Effector memory CD8-positive, alpha-beta T cell (primary cell): ENCODE measurements at regions not wholly inside any gene's neighbourhood (a gene's known extent, or its start where the extent isn't known, plus 50 kb on each side); places are given as distances from the start of the nearest gene placed in this dataset.
A peak's percentile ranks its signal among the peaks of the same experiment; 100 is the strongest.

Experiments
- ATAC-seq: fragments of 150-1000 bp; cut with Tn5 transposase; replicated peaks from 2 replicates; pipeline ENCODE4 v1.10.0; 2021; ENCODE audit warnings: mild to moderate bottlenecking, moderate library complexity
- DNase-seq, 3 experiments: peaks; one replicate each; pipeline ENCODE4 v3.0.0; 2021
- H3K27ac Mint-ChIP-seq, 2 donors: one replicate each; pipeline ENCODE4 v1.8.0; 2022; ENCODE audit warnings: mild to moderate bottlenecking in 2 of 2, mixed read lengths in 2 of 2, moderate library complexity in 2 of 2
- H3K27me3 Mint-ChIP-seq, 2 donors: one replicate each; pipeline ENCODE4 v1.8.0; 2022; ENCODE audit warnings: mixed read lengths in 2 of 2
- H3K36me3 Mint-ChIP-seq: one replicate; pipeline ENCODE4 v1.8.0; 2022; ENCODE audit warnings: mild to moderate bottlenecking, moderate library complexity, mixed read lengths; ENCODE audit not compliant: insufficient read depth
- H3K4me1 Mint-ChIP-seq, 2 donors: one replicate each; pipeline ENCODE4 v1.8.0; 2022; ENCODE audit warnings: low read depth in 2 of 2, mixed read lengths in 2 of 2
- H3K4me3 Mint-ChIP-seq, 2 donors: one replicate each; pipeline ENCODE4 v1.8.0; 2022; ENCODE audit warnings: mild to moderate bottlenecking in 2 of 2, mixed read lengths in 2 of 2, moderate library complexity in 2 of 2
- H3K9me3 Mint-ChIP-seq, 2 donors: one replicate each; pipeline ENCODE4 v1.8.0; 2022; ENCODE audit warnings: mixed read lengths in 2 of 2

- peaks cover 16 to 17% of the 10 kb centered on the region in 2 donors for H3K4me1 Mint-ChIP-seq
- H3K27ac Mint-ChIP-seq = no peak overlapping the region
- ATAC-seq (no peak), DNase-seq (no peak)
- no peak overlapping the region for H3K4me3 Mint-ChIP-seq
- no peaks in the 10 kb centered on the region for H3K9me3 Mint-ChIP-seq
- no peaks in the 10 kb centered on the region for H3K27me3 Mint-ChIP-seq
- H3K36me3 Mint-ChIP-seq = no peaks in the 10 kb centered on the region
Observed at GRCh38 chr7:135844903-135845302, 96.3 kb upstream of the FAM180A start.

GRCh38 chr7:135843214-135843613 lies 94.6 kb upstream of the FAM180A start:
- no peaks in the 10 kb centered on the region for H3K36me3 Mint-ChIP-seq
- DNase-seq (no peak), ATAC-seq (no peak)
- peaks cover 16 to 17% of the 10 kb centered on the region in 2 donors for H3K4me1 Mint-ChIP-seq
- no peaks in the 10 kb centered on the region for H3K9me3 Mint-ChIP-seq
- H3K4me3 Mint-ChIP-seq = no peak overlapping the region
- no peaks in the 10 kb centered on the region for H3K27me3 Mint-ChIP-seq
- H3K27ac Mint-ChIP-seq = peak overlapping the region in 1 of 2 donors; percentile 42

- H3K4me1 Mint-ChIP-seq = peaks cover 16 to 17% of the 10 kb centered on the region in 2 donors
- DNase-seq (no peak), ATAC-seq (peak; percentile 59)
- H3K4me3 Mint-ChIP-seq = peak overlapping the region in 1 of 2 donors; percentile 26
- H3K27me3 Mint-ChIP-seq = no peaks in the 10 kb centered on the region
- peak overlapping the region in 1 of 2 donors; percentile 42 for H3K27ac Mint-ChIP-seq
- no peaks in the 10 kb centered on the region for H3K9me3 Mint-ChIP-seq
- H3K36me3 Mint-ChIP-seq = no peaks in the 10 kb centered on the region
Observed at GRCh38 chr7:135842446-135843179, 94.0 kb upstream of the FAM180A start.

- DNase-seq = no peak
- H3K36me3 Mint-ChIP-seq = no peaks in the 10 kb centered on the region
- peaks cover 16 to 17% of the 10 kb centered on the region in 2 donors for H3K4me1 Mint-ChIP-seq
- no peak for ATAC-seq
- H3K27ac Mint-ChIP-seq = no peak overlapping the region
- H3K27me3 Mint-ChIP-seq = no peaks in the 10 kb centered on the region
- H3K4me3 Mint-ChIP-seq = no peak overlapping the region
- no peaks in the 10 kb centered on the region for H3K9me3 Mint-ChIP-seq
Observed at GRCh38 chr7:135840591-135840990, 92.0 kb upstream of the FAM180A start.

GRCh38 chr7:135837675-135838074 lies 89.1 kb upstream of the FAM180A start:
- Mint-ChIP-seq H3K4me1 (peaks cover 22 to 23% of the 10 kb centered on the region in 2 donors), H3K27ac (no peak overlapping the region), H3K36me3 (no peaks in the 10 kb centered on the region), H3K4me3 (no peak overlapping the region), H3K27me3 (no peaks in the 10 kb centered on the region), H3K9me3 (no peaks in the 10 kb centered on the region)
- DNase-seq (no peak), ATAC-seq (no peak)

GRCh38 chr7:135834266-135834665 lies 85.7 kb upstream of the FAM180A start:
- peak overlapping the region; percentile 19 to 21 for H3K4me3 Mint-ChIP-seq
- peak overlapping the region; percentile 12 to 47 for H3K27ac Mint-ChIP-seq
- H3K36me3 Mint-ChIP-seq = no peaks in the 10 kb centered on the region
- no peaks in the 10 kb centered on the region for H3K27me3 Mint-ChIP-seq
- ATAC-seq = no peak
- H3K4me1 Mint-ChIP-seq = peaks cover 33 to 35% of the 10 kb centered on the region in 2 donors
- DNase-seq = no peak
- no peaks in the 10 kb centered on the region for H3K9me3 Mint-ChIP-seq

GRCh38 chr7:135833642-135834041 lies 85.0 kb upstream of the FAM180A start:
- Mint-ChIP-seq H3K27me3 (no peaks in the 10 kb centered on the region), H3K9me3 (no peaks in the 10 kb centered on the region), H3K4me1 (peaks cover 37 to 40% of the 10 kb centered on the region in 2 donors), H3K36me3 (no peaks in the 10 kb centered on the region), H3K4me3 (peak overlapping the region; percentile 19 to 20), H3K27ac (peak overlapping the region in 1 of 2 donors; percentile 47)
- ATAC-seq (no peak), DNase-seq (no peak)

- peak overlapping the region; percentile 47 to 71 for H3K27ac Mint-ChIP-seq
- DNase-seq (peak in 1 of 3 experiments; percentile 11), ATAC-seq (peak; percentile 98)
- no peaks in the 10 kb centered on the region for H3K27me3 Mint-ChIP-seq
- no peaks in the 10 kb centered on the region for H3K9me3 Mint-ChIP-seq
- H3K36me3 Mint-ChIP-seq = no peaks in the 10 kb centered on the region
- H3K4me1 Mint-ChIP-seq = peaks cover 37 to 40% of the 10 kb centered on the region in 2 donors
- H3K4me3 Mint-ChIP-seq = peak overlapping the region; percentile 31 to 67
Observed at GRCh38 chr7:135831455-135832195, 83.0 kb upstream of the FAM180A start.

GRCh38 chr7:135828604-135829003 lies 80.0 kb upstream of the FAM180A start:
- ATAC-seq (no peak), DNase-seq (no peak)
- Mint-ChIP-seq H3K9me3 (no peaks in the 10 kb centered on the region), H3K27me3 (peaks cover 0 to 16% of the 10 kb centered on the region in 2 donors), H3K36me3 (no peaks in the 10 kb centered on the region), H3K4me1 (peaks cover 33 to 36% of the 10 kb centered on the region in 2 donors), H3K27ac (no peak overlapping the region), H3K4me3 (no peak overlapping the region)

GRCh38 chr7:135827391-135827790 lies 78.8 kb upstream of the FAM180A start:
- ATAC-seq (no peak), DNase-seq (no peak)
- Mint-ChIP-seq H3K4me3 (no peak overlapping the region), H3K9me3 (no peaks in the 10 kb centered on the region), H3K27me3 (peaks cover 0 to 16% of the 10 kb centered on the region in 2 donors), H3K4me1 (peaks cover 27 to 33% of the 10 kb centered on the region in 2 donors), H3K36me3 (no peaks in the 10 kb centered on the region), H3K27ac (no peak overlapping the region)

- Mint-ChIP-seq H3K9me3 (no peaks in the 10 kb centered on the region), H3K36me3 (no peaks in the 10 kb centered on the region), H3K27ac (no peak overlapping the region), H3K4me3 (no peak overlapping the region), H3K4me1 (peaks cover 10 to 17% of the 10 kb centered on the region in 2 donors), H3K27me3 (peaks cover 0 to 16% of the 10 kb centered on the region in 2 donors)
- ATAC-seq (no peak), DNase-seq (no peak)
Observed at GRCh38 chr7:135825406-135825805, 76.8 kb upstream of the FAM180A start.

- DNase-seq (no peak), ATAC-seq (no peak)
- Mint-ChIP-seq H3K4me3 (no peak overlapping the region), H3K27ac (no peak overlapping the region), H3K4me1 (peaks cover 4 to 8% of the 10 kb centered on the region in 2 donors), H3K27me3 (peaks cover 7 to 16% of the 10 kb centered on the region in 2 donors), H3K36me3 (no peaks in the 10 kb centered on the region), H3K9me3 (no peaks in the 10 kb centered on the region)
Observed at GRCh38 chr7:135822376-135822775, 73.8 kb upstream of the FAM180A start.

GRCh38 chr7:135817583-135817982 lies 69.0 kb upstream of the FAM180A start:
- H3K4me3 Mint-ChIP-seq = no peak overlapping the region
- ATAC-seq (no peak), DNase-seq (no peak)
- H3K4me1 Mint-ChIP-seq = peaks cover 0 to 4% of the 10 kb centered on the region in 2 donors
- no peak overlapping the region for H3K27ac Mint-ChIP-seq
- H3K9me3 Mint-ChIP-seq = no peaks in the 10 kb centered on the region
- peaks cover 0 to 7% of the 10 kb centered on the region in 2 donors for H3K27me3 Mint-ChIP-seq
- H3K36me3 Mint-ChIP-seq = no peaks in the 10 kb centered on the region

- H3K4me1 Mint-ChIP-seq = peaks cover 0 to 10% of the 10 kb centered on the region in 2 donors
Observed at GRCh38 chr7:135815033-135815432, 66.4 kb upstream of the FAM180A start.

More at GRCh38 chr7:135815033-135815432, 66.4 kb upstream of the FAM180A start:
- Mint-ChIP-seq H3K36me3 (no peaks in the 10 kb centered on the region), H3K4me3 (no peak overlapping the region), H3K9me3 (no peaks in the 10 kb centered on the region), H3K27ac (no peak overlapping the region), H3K27me3 (peaks cover 0 to 7% of the 10 kb centered on the region in 2 donors)
- ATAC-seq (no peak), DNase-seq (no peak)
